ENCODE measurements at regions not wholly inside any gene's neighbourhood (a gene's known extent, or its start where the extent isn't known, plus 50 kb on each side); places are given as distances from the start of the nearest gene placed in this dataset.

DNA sequence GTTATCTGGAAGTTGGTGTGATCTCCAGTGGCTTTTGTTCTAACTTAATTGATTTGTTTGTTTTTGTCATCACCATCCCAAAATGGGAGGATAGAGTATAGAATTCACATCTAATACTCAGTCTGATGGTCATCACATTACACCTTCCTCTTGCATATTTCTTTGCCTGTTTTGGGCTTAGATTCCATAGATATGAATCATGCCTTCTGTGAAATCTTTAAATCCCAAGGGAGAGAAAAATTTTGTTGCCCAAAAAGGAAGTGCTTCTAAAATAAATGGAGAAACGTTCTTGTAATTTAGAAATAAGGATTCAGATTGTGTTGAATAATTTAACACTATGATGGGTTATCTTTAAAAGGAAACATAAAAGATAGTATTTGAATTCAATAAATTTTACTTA is 446.0 kb upstream of the LRRC7 start:
- WGBS = 38% methylated on average over 1 of the region's 1 CpG
- Histone ChIP-seq H3K9me3 (ENCODE audit: control insufficient read depth in 4 of 4, low read length in 3 of 4) (no peaks in the 10 kb centered on the region), H3K36me3 (ENCODE audit: control insufficient read depth in 4 of 4, insufficient read depth in 3 of 4, low read depth in 1 of 4, low read length in 3 of 4) (no peaks in the 10 kb centered on the region), H3K4me3 (ENCODE audit: low read depth in 1 of 3, low read length in 3 of 3) (no peak overlapping the region), H3K4me1 (ENCODE audit: control insufficient read depth in 4 of 4, insufficient read depth in 4 of 4, low read length in 3 of 4) (no peaks in the 10 kb centered on the region), H3K27ac (ENCODE audit: low read depth in 1 of 2, low read length in 2 of 2) (no peak overlapping the region), H3K9ac (ENCODE audit: low read depth in 1 of 2, low read length in 2 of 2) (no peak overlapping the region), H3K27me3 (ENCODE audit: control insufficient read depth in 4 of 4, insufficient read depth in 4 of 4, low read length in 3 of 4) (no peaks in the 10 kb centered on the region)
- no peak for DNase-seq (ENCODE audit: low spot score)
- TF ChIP-seq EGR1 (IDR thresholded peaks at IDR 0.05; ENCODE audit: low read depth in 2 of 2) (no peak), FOXA2 (IDR thresholded peaks at IDR 0.05) (no peak), RXRA (IDR thresholded peaks at IDR 0.05) (no peak), FOXA1 (IDR thresholded peaks at IDR 0.05) (no peak), NR2F2 (IDR thresholded peaks at IDR 0.05) (no peak), ATF3 (IDR thresholded peaks at IDR 0.05) (no peak), YY1 (IDR thresholded peaks at IDR 0.05) (no peak), GABPA (IDR thresholded peaks at IDR 0.05 in 1 of 2, conservative IDR thresholded peaks at IDR 0.05 in 1 of 2) (no peak), SP1 (IDR thresholded peaks at IDR 0.05) (no peak), JUND (IDR thresholded peaks at IDR 0.05) (no peak), MAX (IDR thresholded peaks at IDR 0.05) (no peak), RAD21 (IDR thresholded peaks at IDR 0.05) (no peak), TAF1 (conservative IDR thresholded peaks at IDR 0.05) (no peak), HNF4G (IDR thresholded peaks at IDR 0.05) (no peak), ZBTB33 (IDR thresholded peaks at IDR 0.05) (no peak)
- TF ChIP-seq, protein P1, sequence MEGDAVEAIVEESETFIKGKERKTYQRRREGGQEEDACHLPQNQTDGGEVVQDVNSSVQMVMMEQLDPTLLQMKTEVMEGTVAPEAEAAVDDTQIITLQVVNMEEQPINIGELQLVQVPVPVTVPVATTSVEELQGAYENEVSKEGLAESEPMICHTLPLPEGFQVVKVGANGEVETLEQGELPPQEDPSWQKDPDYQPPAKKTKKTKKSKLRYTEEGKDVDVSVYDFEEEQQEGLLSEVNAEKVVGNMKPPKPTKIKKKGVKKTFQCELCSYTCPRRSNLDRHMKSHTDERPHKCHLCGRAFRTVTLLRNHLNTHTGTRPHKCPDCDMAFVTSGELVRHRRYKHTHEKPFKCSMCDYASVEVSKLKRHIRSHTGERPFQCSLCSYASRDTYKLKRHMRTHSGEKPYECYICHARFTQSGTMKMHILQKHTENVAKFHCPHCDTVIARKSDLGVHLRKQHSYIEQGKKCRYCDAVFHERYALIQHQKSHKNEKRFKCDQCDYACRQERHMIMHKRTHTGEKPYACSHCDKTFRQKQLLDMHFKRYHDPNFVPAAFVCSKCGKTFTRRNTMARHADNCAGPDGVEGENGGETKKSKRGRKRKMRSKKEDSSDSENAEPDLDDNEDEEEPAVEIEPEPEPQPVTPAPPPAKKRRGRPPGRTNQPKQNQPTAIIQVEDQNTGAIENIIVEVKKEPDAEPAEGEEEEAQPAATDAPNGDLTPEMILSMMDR (IDR thresholded peaks at IDR 0.05; ENCODE audit: low read depth, low read length, missing input control) = no peak
- TF ChIP-seq, protein P2, sequence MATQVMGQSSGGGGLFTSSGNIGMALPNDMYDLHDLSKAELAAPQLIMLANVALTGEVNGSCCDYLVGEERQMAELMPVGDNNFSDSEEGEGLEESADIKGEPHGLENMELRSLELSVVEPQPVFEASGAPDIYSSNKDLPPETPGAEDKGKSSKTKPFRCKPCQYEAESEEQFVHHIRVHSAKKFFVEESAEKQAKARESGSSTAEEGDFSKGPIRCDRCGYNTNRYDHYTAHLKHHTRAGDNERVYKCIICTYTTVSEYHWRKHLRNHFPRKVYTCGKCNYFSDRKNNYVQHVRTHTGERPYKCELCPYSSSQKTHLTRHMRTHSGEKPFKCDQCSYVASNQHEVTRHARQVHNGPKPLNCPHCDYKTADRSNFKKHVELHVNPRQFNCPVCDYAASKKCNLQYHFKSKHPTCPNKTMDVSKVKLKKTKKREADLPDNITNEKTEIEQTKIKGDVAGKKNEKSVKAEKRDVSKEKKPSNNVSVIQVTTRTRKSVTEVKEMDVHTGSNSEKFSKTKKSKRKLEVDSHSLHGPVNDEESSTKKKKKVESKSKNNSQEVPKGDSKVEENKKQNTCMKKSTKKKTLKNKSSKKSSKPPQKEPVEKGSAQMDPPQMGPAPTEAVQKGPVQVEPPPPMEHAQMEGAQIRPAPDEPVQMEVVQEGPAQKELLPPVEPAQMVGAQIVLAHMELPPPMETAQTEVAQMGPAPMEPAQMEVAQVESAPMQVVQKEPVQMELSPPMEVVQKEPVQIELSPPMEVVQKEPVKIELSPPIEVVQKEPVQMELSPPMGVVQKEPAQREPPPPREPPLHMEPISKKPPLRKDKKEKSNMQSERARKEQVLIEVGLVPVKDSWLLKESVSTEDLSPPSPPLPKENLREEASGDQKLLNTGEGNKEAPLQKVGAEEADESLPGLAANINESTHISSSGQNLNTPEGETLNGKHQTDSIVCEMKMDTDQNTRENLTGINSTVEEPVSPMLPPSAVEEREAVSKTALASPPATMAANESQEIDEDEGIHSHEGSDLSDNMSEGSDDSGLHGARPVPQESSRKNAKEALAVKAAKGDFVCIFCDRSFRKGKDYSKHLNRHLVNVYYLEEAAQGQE (IDR thresholded peaks at IDR 0.05) = no peak

- WGBS = 58% methylated on average over 2 of the region's 2 CpGs
- no peak for DNase-seq (ENCODE audit: low spot score)
- Histone ChIP-seq H3K4me1 (ENCODE audit: control insufficient read depth in 4 of 4, insufficient read depth in 4 of 4, low read length in 3 of 4) (no peaks in the 10 kb centered on the region), H3K4me3 (ENCODE audit: low read depth in 1 of 3, low read length in 3 of 3) (no peak overlapping the region), H3K9me3 (ENCODE audit: control insufficient read depth in 4 of 4, low read length in 3 of 4) (no peaks in the 10 kb centered on the region), H3K9ac (ENCODE audit: low read depth in 1 of 2, low read length in 2 of 2) (no peak overlapping the region), H3K36me3 (ENCODE audit: control insufficient read depth in 4 of 4, insufficient read depth in 3 of 4, low read depth in 1 of 4, low read length in 3 of 4) (no peaks in the 10 kb centered on the region), H3K27ac (ENCODE audit: low read depth in 1 of 2, low read length in 2 of 2) (no peak overlapping the region), H3K27me3 (ENCODE audit: control insufficient read depth in 4 of 4, insufficient read depth in 4 of 4, low read length in 3 of 4) (no peaks in the 10 kb centered on the region)
- TF ChIP-seq JUND (IDR thresholded peaks at IDR 0.05) (no peak), GABPA (IDR thresholded peaks at IDR 0.05 in 1 of 2, conservative IDR thresholded peaks at IDR 0.05 in 1 of 2) (no peak), FOXA1 (IDR thresholded peaks at IDR 0.05) (no peak), ZBTB33 (IDR thresholded peaks at IDR 0.05) (no peak)
- TF ChIP-seq, protein P1 (IDR thresholded peaks at IDR 0.05; ENCODE audit: low read depth, low read length, missing input control) = no peak
Observed at GRCh38 chr1:69122373-69122772, 445.3 kb upstream of the LRRC7 start.
